Keratinocyte (primary cell): ENCODE measurements at regions not wholly inside any gene's neighbourhood (a gene's known extent, or its start where the extent isn't known, plus 50 kb on each side); places are given as distances from the start of the nearest gene placed in this dataset.

Experiments used
- CTCF ChIP-seq, 3 experiments: IDR thresholded peaks in 1 of 3; conservative IDR thresholded peaks in 1 of 3; optimal IDR thresholded peaks in 1 of 3; 2 replicates in 2 of 3; 3 replicates in 1 of 3; pipeline versions ENCODE3 to v1.5.1; 2011; ENCODE audit warnings: low read length in 3 of 3, mild to moderate bottlenecking in 3 of 3, moderate library complexity in 2 of 3, control low read depth in 1 of 3, inconsistent platforms in 1 of 3; ENCODE audit not compliant: insufficient read depth in 2 of 3; ENCODE audit errors: extremely low read depth in 1 of 3
- EZH2 ChIP-seq: IDR thresholded peaks from one replicate; pipeline ENCODE4 v1.6.1; 2012; ENCODE audit warnings: inconsistent platforms, mild to moderate bottlenecking, low read length, moderate library complexity

- TF ChIP-seq CTCF (optimal IDR thresholded peaks at IDR 0.05 in 1 of 3, IDR thresholded peaks at IDR 0.05 in 1 of 3, conservative IDR thresholded peaks at IDR 0.05 in 1 of 3; ENCODE audit: extremely low read depth in 1 of 3, insufficient read depth in 2 of 3, low read length in 3 of 3) (no peak), EZH2 (no peak)
Measured at GRCh38 chr9:129283291-129283691, 105.2 kb upstream of the IER5L start.
